ENCODE measurements at regions not wholly inside any gene's neighbourhood (a gene's known extent, or its start where the extent isn't known, plus 50 kb on each side); places are given as distances from the start of the nearest gene placed in this dataset.

DNA sequence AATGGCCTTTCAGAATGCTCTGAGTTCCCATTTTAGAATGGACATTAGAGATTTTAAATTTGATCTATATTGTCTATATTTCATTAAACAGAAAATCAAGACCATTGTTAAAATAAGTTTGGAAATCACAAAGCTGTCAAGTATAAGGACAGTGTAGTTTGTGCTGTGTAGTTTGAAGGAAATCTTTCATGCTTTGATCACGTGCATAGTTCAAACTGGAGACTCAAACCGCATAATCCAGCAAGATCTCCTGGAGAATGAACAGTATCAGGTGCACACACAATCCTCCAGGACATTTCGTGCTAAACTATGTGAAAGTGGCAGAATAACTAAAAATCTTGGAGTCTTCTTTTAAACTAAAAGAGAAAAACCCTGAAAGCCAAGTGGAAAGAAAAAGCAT is 60.8 kb upstream of the TBXT start:
- TF ChIP-seq EZH2 (IDR thresholded peaks at IDR 0.05) (no peak), POLR2AphosphoS5 (IDR thresholded peaks at IDR 0.05; ENCODE audit: borderline replicate concordance, low read depth, low read length) (no peak), FOXP2 (optimal IDR thresholded peaks at IDR 0.05; ENCODE audit: control extremely low read depth, extremely low read length, insufficient read depth) (no peak)

Data from SK-N-MC (cell line).